Astrocyte (in vitro differentiated cells and primary cell): ENCODE measurements at regions not wholly inside any gene's neighbourhood (a gene's known extent, or its start where the extent isn't known, plus 50 kb on each side); places are given as distances from the start of the nearest gene placed in this dataset.

Experiments
- DNase-seq: peaks from one replicate; pipeline ENCODE4 v3.0.0-alpha.2; 2010; ENCODE audit warnings: low read depth
- FAIRE-seq: peaks from 2 replicates; lab custom pipeline; 2011; peaks lifted over from hg19 to GRCh38; lab: Jason Lieb, UNC
- H2AFZ ChIP-seq: 2 replicates; pipeline ENCODE4 v1.6.0; 2012; ENCODE audit warnings: low read depth, low read length, inconsistent platforms
- H3K27ac ChIP-seq: 2 replicates; pipeline ENCODE4 v1.5.1; 2011; ENCODE audit warnings: low read depth, low read length, inconsistent platforms
- H3K27me3 ChIP-seq: 2 replicates; pipeline ENCODE4 v1.6.0; 2011; ENCODE audit warnings: low read length, inconsistent platforms; ENCODE audit not compliant: insufficient read depth
- H3K36me3 ChIP-seq: 2 replicates; pipeline ENCODE4 v1.5.1; 2011; ENCODE audit warnings: low read length, inconsistent platforms; ENCODE audit not compliant: insufficient read depth
- H3K4me1 ChIP-seq: 2 replicates; pipeline ENCODE4 v1.5.1; 2011; ENCODE audit warnings: low read length, inconsistent platforms; ENCODE audit not compliant: insufficient read depth
- H3K4me2 ChIP-seq: 2 replicates; pipeline ENCODE4 v1.6.0; 2012; ENCODE audit warnings: low read length, inconsistent platforms
- H3K4me3 ChIP-seq: 2 replicates; pipeline ENCODE4 v1.5.1; 2011; ENCODE audit warnings: low read depth, mild to moderate bottlenecking, low read length, inconsistent platforms; ENCODE audit not compliant: insufficient read depth
- H3K79me2 ChIP-seq: 2 replicates; pipeline ENCODE4 v1.6.0; 2012; ENCODE audit warnings: mild to moderate bottlenecking, low read length, inconsistent platforms; ENCODE audit not compliant: insufficient read depth
- H3K9ac ChIP-seq: 2 replicates; pipeline ENCODE4 v1.6.0; 2012; ENCODE audit warnings: mild to moderate bottlenecking, low read length, inconsistent platforms
- H3K9me3 ChIP-seq: 2 replicates; pipeline ENCODE4 v1.5.1; 2012; ENCODE audit warnings: low read depth, mild to moderate bottlenecking, low read length, inconsistent platforms; ENCODE audit not compliant: insufficient read depth
- H4K20me1 ChIP-seq: 2 replicates; pipeline ENCODE4 v1.6.0; 2012; ENCODE audit warnings: low read length, inconsistent platforms; ENCODE audit not compliant: insufficient read depth
- H3K27ac Mint-ChIP-seq: one replicate; pipeline ENCODE4 v1.8.0; 2021; ENCODE audit warnings: mild to moderate bottlenecking, mixed read lengths; ENCODE audit not compliant: unreplicated experiment
- H3K27me3 Mint-ChIP-seq: one replicate; pipeline ENCODE4 v1.8.0; 2021; ENCODE audit warnings: low read depth, mixed read lengths; ENCODE audit not compliant: unreplicated experiment
- H3K36me3 Mint-ChIP-seq: one replicate; pipeline ENCODE4 v1.8.0; 2021; ENCODE audit warnings: low read depth, mixed read lengths; ENCODE audit not compliant: unreplicated experiment
- H3K4me1 Mint-ChIP-seq: one replicate; pipeline ENCODE4 v1.8.0; 2021; ENCODE audit warnings: low read depth, mixed read lengths; ENCODE audit not compliant: unreplicated experiment
- H3K4me3 Mint-ChIP-seq: one replicate; pipeline ENCODE4 v1.8.0; 2021; ENCODE audit warnings: mild to moderate bottlenecking, moderate library complexity, mixed read lengths; ENCODE audit not compliant: unreplicated experiment
- H3K9me3 Mint-ChIP-seq: one replicate; pipeline ENCODE4 v1.8.0; 2021; ENCODE audit warnings: mild to moderate bottlenecking, mixed read lengths; ENCODE audit not compliant: unreplicated experiment
- CTCF ChIP-seq: IDR thresholded peaks from 2 replicates; pipeline ENCODE4 v1.5.1; 2011; ENCODE audit warnings: low read depth, mild to moderate bottlenecking, inconsistent platforms, low read length, moderate library complexity; ENCODE audit not compliant: insufficient read depth
- EZH2 ChIP-seq: IDR thresholded peaks from 2 replicates; pipeline ENCODE4 v1.6.1; 2012; ENCODE audit warnings: mild to moderate bottlenecking, low read length, inconsistent platforms; ENCODE audit not compliant: insufficient read depth

GRCh38 chr13:83372786-83373185 is 509.5 kb downstream of the SLITRK1 start:
- Histone ChIP-seq H3K79me2 (no peaks in the 10 kb centered on the region), H3K4me1 (no peaks in the 10 kb centered on the region), H3K36me3 (no peaks in the 10 kb centered on the region), H3K9ac (no peak overlapping the region), H4K20me1 (no peaks in the 10 kb centered on the region), H3K27me3 (no peaks in the 10 kb centered on the region), H3K27ac (no peak overlapping the region), H3K9me3 (no peaks in the 10 kb centered on the region), H2AFZ (no peak overlapping the region), H3K4me2 (no peak overlapping the region), H3K4me3 (no peak overlapping the region)
- no peaks in the 10 kb centered on the region for H3K27me3 Mint-ChIP-seq
- H3K27ac Mint-ChIP-seq = no peak overlapping the region
- no peaks in the 10 kb centered on the region for H3K9me3 Mint-ChIP-seq
- no peak overlapping the region for H3K4me3 Mint-ChIP-seq
- H3K36me3 Mint-ChIP-seq = no peaks in the 10 kb centered on the region
- TF ChIP-seq EZH2 (no peak), CTCF (no peak)
- FAIRE-seq (no peak), DNase-seq (no peak)
- H3K4me1 Mint-ChIP-seq = peaks cover 2% of the 10 kb centered on the region

DNA sequence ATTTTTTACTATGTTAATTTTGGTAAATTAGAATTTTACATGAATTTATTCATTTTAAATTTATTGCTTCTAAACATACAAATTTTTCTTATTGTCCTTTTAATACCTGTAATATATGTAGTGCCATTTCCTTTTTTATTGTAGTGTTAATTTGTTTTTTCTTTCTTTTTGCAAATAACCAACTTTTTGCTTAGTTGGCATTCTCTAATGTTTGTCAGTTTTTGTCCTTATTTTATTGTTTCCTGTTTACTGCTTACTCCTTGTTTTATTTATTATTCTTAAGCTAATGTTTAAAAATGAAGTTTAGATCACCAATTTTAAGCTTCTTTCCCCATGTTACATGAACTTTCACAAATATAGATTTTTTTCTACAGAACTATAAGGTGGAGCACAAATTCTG is 516.6 kb downstream of the SLITRK1 start:
- Mint-ChIP-seq H3K4me1 (no peaks in the 10 kb centered on the region), H3K27me3 (no peaks in the 10 kb centered on the region), H3K27ac (no peak overlapping the region), H3K4me3 (no peak overlapping the region), H3K36me3 (no peaks in the 10 kb centered on the region), H3K9me3 (peaks cover 2% of the 10 kb centered on the region)
- no peak overlapping the region for H3K27ac ChIP-seq
- no peaks in the 10 kb centered on the region for H4K20me1 ChIP-seq
- no peak for TF ChIP-seq CTCF
- no peaks in the 10 kb centered on the region for H3K79me2 ChIP-seq
- no peaks in the 10 kb centered on the region for H3K9me3 ChIP-seq
- H3K4me1 ChIP-seq = no peaks in the 10 kb centered on the region
- H3K27me3 ChIP-seq = no peaks in the 10 kb centered on the region
- no peak for DNase-seq
- no peaks in the 10 kb centered on the region for H3K36me3 ChIP-seq
- no peak overlapping the region for H3K4me3 ChIP-seq
- no peak for FAIRE-seq
- no peak overlapping the region for H3K9ac ChIP-seq
- H3K4me2 ChIP-seq = no peak overlapping the region
- H2AFZ ChIP-seq = no peak overlapping the region

DNA sequence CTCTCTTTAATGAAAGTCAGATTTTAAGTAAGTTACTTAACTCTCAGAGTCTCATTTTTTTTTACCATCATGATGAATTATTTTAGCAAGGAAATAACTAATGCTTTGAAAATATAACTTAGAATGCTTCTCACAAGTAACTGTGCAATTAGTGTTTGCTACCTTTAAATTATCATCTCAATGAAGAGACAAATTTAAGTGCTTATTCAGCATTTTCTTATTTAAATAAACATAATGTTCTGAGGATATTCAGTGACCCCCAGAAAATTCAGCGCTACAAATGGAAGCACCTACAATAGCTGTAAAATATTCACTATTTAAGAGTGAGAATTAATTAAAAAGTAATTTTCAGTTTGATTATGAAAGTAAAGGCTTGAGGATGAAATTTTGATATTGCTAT is 527.2 kb downstream of the SLITRK1 start:
- H3K9me3 ChIP-seq = no peaks in the 10 kb centered on the region
- no peaks in the 10 kb centered on the region for H3K27me3 ChIP-seq
- no peak overlapping the region for H3K9ac ChIP-seq
- no peaks in the 10 kb centered on the region for H3K36me3 Mint-ChIP-seq
- H3K27me3 Mint-ChIP-seq = no peaks in the 10 kb centered on the region
- no peak for FAIRE-seq
- H3K4me1 Mint-ChIP-seq = peaks cover 10% of the 10 kb centered on the region
- TF ChIP-seq CTCF (no peak), EZH2 (no peak)
- no peak overlapping the region for H3K4me3 Mint-ChIP-seq
- H3K4me1 ChIP-seq = no peaks in the 10 kb centered on the region
- no peaks in the 10 kb centered on the region for H3K79me2 ChIP-seq
- no peak overlapping the region for H3K27ac ChIP-seq
- H4K20me1 ChIP-seq = no peaks in the 10 kb centered on the region
- H2AFZ ChIP-seq = no peak overlapping the region
- H3K9me3 Mint-ChIP-seq = no peaks in the 10 kb centered on the region
- no peak overlapping the region for H3K4me2 ChIP-seq
- no peaks in the 10 kb centered on the region for H3K36me3 ChIP-seq
- H3K4me3 ChIP-seq = no peak overlapping the region
- no peak for DNase-seq
- H3K27ac Mint-ChIP-seq = no peak overlapping the region
